COLO668 (cell line): ENCODE measurements at regions not wholly inside any gene's neighbourhood (a gene's known extent, or its start where the extent isn't known, plus 50 kb on each side); places are given as distances from the start of the nearest gene placed in this dataset.

Experiments used
- DNase-seq: peaks from one replicate; lab custom pipeline; 2025; ENCODE audit not compliant: unreplicated experiment; lab: John Stamatoyannopoulos, UW

- no peak for DNase-seq
These were observed 1192.6 kb downstream of the C4orf33 start for GRCh38 chr4:130288576-130288975.

GRCh38 chr4:130293692-130294091 is 1197.7 kb downstream of the C4orf33 start:
- no peak for DNase-seq

GRCh38 chr4:130296448-130296847 is 1200.5 kb downstream of the C4orf33 start:
- DNase-seq, result no peak

- DNase-seq, result no peak
These were observed 1210.6 kb downstream of the C4orf33 start for GRCh38 chr4:130306566-130306965.

- DNase-seq, result no peak
These were observed 1213.3 kb downstream of the C4orf33 start for GRCh38 chr4:130309221-130309620.

- DNase-seq, result no peak
These were observed 1226.5 kb downstream of the C4orf33 start for GRCh38 chr4:130322439-130322838.

GRCh38 chr4:130329036-130329435 is 1233.1 kb downstream of the C4orf33 start:
- DNase-seq, result no peak

- DNase-seq, result no peak
These were observed 1237.3 kb downstream of the C4orf33 start for GRCh38 chr4:130333241-130333759.

GRCh38 chr4:130335417-130336194 is 1239.7 kb downstream of the C4orf33 start:
- no peak for DNase-seq

- no peak for DNase-seq
These were observed 1240.7 kb downstream of the C4orf33 start for GRCh38 chr4:130336585-130337217.

- no peak for DNase-seq
These were observed 1242.9 kb downstream of the C4orf33 start for GRCh38 chr4:130338851-130339250.

GRCh38 chr4:130349745-130350144 is 1253.8 kb downstream of the C4orf33 start:
- no peak for DNase-seq

GRCh38 chr4:130356873-130357272 is 1260.9 kb downstream of the C4orf33 start:
- DNase-seq, result no peak

- no peak for DNase-seq
These were observed 1263.6 kb downstream of the C4orf33 start for GRCh38 chr4:130359542-130359941.

GRCh38 chr4:130361616-130362015 is 1265.7 kb downstream of the C4orf33 start:
- DNase-seq, result no peak

GRCh38 chr4:130368668-130369067 is 1272.7 kb downstream of the C4orf33 start:
- no peak for DNase-seq

GRCh38 chr4:130393231-130393630 is 1297.3 kb downstream of the C4orf33 start:
- no peak for DNase-seq

- no peak for DNase-seq
These were observed 1297.7 kb downstream of the C4orf33 start for GRCh38 chr4:130393642-130394041.

GRCh38 chr4:130395871-130396270 is 1299.9 kb downstream of the C4orf33 start:
- no peak for DNase-seq

- no peak for DNase-seq
These were observed 1307.3 kb downstream of the C4orf33 start for GRCh38 chr4:130403221-130403620.

- no peak for DNase-seq
These were observed 1320.3 kb downstream of the C4orf33 start for GRCh38 chr4:130416228-130416627.

- DNase-seq, result no peak
These were observed 1323.4 kb downstream of the C4orf33 start for GRCh38 chr4:130419211-130419975.
